Lung microvascular endothelial cell (primary cell): ENCODE measurements at regions not wholly inside any gene's neighbourhood (a gene's known extent, or its start where the extent isn't known, plus 50 kb on each side); places are given as distances from the start of the nearest gene placed in this dataset.

Experiments used
- DNase-seq, 2 donors: peaks; one replicate each; pipeline versions ENCODE4 v3.0.0 to v3.0.0-alpha.2; 2010; ENCODE audit warnings: low read depth in 2 of 2

- DNase-seq: no peak
Observed at GRCh38 chr9:23577611-23578010, 248.4 kb downstream of the ELAVL2 start.

DNA sequence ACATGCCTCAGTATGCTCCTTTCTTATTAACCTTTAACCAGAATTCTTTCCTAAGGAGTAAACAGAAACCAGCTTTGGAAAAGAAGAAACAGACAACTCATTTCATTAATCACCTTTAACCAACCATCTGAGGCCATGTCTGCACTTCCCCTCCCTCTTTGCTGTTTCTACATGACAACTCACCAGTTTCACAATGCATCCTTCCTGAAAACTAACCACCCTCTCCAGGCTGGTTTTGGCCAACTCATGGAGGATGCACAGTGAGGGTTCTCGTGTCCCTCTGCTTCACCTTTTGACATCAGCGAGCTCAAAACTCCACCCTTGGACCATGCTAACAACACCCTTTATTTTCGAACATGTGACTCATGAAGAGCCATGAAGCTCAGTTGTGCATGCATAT is 244.1 kb downstream of the ELAVL2 start:
- DNase-seq: no peak

GRCh38 chr9:23582836-23583235 is 243.2 kb downstream of the ELAVL2 start:
- DNase-seq: no peak

DNA sequence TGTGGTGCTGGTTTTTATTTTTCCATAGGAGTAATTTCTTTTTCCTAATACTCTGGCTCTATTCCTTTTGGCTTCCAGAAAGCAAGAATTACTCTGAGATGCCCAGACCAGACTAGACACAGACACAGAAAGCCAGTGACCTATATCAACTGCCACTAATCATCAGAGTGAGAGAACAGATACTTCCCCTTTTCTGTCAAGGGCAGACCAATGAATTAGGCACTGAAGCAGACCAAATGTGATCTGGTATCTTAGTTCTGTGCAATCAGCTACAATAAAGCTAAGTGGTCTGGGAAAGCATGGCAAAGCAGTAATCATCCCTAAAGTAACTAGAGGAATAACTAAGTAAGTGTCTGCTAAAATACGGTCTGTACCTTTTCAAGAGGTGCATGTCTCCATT is 239.1 kb downstream of the ELAVL2 start:
- DNase-seq: no peak

DNA sequence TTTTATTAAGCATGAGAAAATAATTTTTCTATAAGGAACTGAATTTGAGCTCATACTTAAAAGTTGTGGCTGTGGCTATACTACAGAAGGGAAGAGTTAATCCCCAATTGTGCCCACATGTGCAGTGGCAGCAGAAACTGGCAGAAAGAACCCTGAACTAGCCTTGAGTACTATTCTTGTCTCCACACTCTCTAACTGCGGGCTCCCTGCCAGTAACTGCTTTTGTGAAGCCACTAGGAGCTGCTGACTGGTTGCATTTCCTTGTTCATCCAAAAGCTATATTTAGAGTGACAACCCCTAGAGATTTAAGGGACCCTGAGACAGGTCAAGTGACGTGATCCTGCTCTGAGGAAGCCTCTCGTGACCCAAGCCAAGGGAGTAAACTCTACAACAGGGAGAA is 238.6 kb downstream of the ELAVL2 start:
- DNase-seq: no peak

DNA sequence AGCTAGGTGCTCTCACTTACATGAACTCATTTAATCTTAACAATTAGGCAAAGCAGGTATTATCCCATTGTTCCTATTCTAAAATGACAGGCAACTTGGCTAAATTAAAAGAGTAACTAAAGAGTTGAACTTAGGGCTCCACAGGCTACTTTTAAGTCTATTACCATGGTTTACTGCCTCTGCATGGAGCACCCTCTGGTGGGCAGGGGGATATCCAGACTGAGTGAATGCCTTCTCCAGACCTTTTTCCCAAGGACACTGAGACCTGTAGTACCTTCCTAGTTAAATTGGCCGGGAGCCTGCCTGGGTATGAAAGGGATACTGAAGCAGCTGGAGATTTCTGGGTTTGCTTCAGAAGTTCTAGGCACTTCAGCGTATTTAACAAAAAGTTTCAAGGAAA is 238.1 kb downstream of the ELAVL2 start:
- no peak for DNase-seq

DNA sequence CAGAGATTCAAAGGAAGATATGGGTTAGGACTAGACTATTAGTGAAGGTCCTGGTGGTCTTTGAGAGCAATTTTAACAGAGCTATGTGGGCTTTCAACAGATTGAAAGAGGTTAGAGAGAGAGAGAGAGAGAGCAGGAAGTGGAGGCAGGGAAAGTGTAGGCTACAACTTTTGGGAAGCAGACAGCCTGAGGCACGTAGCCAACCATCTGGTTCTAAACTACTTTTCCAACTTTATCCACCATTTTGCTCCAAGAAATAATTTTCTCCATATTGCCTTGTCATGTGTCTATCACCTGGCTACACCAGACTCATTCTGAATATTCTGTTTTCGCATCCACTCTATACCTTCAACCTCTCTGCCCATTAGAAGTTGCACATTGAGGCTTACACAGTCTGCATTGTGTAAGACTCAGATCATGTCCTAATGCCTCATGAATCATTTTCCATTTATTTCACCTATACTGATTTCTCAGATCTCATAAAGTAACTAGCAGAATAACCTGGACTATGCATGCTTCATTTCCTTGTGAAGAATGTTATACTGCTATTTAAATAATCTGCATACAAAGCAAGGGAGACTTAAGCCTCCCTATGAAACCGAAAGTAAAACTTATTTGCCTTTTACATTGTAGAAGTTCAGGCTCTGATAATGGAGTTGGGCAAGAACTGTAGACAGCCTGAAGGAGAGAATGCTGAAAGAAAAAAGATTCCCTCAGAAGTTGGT is 235.6 kb downstream of the ELAVL2 start:
- no peak for DNase-seq

GRCh38 chr9:23594421-23594820 is 231.6 kb downstream of the ELAVL2 start:
- no peak for DNase-seq

DNA sequence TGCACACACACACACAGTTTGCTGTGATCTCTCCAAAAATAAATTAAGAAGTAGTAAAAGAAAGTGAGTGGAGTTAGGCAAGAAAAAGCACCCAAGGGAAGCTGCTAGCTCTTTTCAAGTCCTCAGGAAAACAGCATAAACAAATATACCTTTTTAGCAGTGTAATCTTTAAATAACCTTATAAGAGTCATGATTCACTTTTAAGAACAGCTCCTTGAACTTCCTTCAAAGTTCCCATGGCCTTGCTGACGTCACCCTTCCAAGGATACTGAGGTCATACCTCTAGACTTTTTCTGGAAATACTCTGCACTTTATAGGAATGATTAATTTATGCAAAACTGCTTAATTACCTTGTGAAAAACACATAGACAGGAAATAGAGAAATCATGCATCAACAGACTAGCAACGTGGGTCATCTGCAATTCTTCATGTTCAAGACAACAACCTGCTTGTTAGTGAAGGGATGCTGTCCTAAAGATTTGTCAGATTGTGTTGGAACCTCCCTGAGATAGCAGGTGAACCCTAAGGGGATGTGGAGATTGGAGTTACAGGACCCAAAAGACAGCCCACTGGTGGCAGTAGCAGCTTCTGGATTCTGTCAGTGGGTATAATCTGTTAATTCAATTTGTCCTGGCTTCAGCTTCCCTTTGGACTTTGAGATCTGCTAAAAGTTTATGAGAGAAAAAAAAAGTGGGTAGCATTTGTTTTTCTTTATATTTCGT is 229.0 kb downstream of the ELAVL2 start:
- DNase-seq: no peak

GRCh38 chr9:23598994-23599393 is 227.0 kb downstream of the ELAVL2 start:
- DNase-seq: no peak

GRCh38 chr9:23603311-23603710 is 222.7 kb downstream of the ELAVL2 start:
- DNase-seq: no peak

DNA sequence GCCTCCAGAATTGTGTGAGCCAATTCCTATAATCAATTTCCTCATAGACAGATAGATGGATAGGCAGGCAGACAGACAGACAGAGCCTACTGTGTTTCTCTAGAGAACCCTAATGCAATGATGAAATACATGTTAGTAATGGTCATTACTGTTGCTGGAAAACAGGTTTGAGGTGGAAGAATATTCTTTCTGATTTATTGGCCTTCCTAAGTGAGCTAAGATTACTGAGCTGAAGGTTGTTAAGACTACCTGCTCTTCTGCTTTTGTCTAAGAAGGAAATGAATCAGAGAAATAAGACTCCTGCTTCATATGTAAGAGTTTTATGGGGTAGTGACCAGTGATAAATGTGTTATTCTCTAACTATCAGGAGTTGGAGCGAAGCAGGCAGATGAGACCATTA is 219.9 kb downstream of the ELAVL2 start:
- DNase-seq: no peak

- DNase-seq: no peak
Observed at GRCh38 chr9:23608456-23608855, 217.6 kb downstream of the ELAVL2 start.

- DNase-seq: no peak
Observed at GRCh38 chr9:23611869-23612268, 214.2 kb downstream of the ELAVL2 start.

DNA sequence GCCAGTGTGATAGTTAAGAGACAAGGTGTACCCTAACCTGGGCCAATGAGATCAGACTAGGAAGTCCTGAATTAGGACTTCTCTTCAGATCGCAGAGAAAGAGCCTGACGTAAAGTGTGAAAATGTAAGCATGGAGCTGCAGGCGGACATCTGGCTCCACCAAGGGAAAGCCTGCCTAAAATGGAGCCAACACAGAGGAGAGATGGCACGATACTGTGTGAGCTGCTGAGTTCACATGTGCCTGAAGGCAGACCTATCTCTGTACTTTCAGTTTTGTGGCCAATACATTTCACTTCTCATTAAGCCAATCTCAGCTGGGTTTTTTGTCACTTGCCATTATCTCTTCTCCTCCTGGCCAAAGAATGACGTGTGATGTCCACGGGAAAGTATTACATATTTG is 210.5 kb downstream of the ELAVL2 start:
- no peak for DNase-seq

DNA sequence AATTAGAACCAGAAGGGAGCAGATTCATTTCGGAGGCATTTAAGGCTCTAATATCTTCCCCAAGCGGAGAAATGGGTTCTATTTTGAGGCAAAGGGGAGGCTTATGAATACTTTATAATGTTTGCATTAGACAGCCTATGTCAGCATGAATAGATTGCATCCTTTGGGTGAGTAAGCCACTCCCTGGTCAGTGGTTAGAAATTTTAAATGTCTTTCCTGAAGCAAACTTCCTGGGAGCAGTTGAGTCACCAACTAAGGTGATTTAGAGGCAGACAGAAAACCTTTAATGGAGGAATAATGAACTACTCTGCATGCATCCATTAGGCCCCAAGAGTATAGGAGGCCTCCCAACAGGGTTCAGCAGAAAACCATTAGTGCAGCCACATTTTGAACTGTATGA is 204.9 kb downstream of the ELAVL2 start:
- no peak for DNase-seq

DNA sequence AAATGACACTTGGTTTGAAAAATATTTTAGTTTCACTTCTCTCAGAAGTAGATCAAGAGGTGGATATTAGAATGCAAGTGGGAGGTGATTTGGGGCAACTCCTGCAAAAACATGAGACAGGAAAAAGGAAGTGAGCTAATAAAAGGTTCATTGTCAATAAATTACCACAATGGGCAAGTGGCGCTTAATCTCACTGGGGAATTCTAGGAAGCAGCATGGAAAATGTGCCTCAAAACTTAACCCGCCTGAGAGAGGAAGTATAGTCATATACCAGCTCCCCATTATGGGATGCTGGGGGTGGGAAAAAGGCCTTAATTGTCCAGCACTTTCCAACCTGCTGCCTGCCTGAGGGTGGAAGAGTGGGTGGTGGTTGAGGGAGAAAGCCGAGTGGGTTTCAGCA is 204.1 kb downstream of the ELAVL2 start:
- DNase-seq: peak in 1 of 2 donors; percentile 48

DNA sequence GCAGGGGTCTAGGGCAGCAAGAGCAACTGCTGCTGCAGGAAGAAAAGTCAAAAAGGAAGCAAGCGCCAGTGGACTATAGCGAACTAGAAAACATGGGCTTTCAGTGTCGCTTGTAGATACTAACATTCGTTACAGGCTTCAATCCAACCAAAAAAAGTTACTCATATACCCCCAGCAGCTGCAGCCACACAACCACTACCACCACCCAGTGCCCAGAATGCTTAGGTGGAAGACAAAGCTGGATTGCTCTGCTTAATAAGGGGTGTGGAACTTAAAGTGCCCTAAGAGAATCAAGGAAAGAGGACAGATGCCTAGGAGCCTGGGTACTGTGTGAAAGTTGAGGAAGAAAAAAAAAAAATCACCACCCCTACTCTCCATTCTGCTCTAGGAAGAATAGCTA is 203.6 kb downstream of the ELAVL2 start:
- DNase-seq: no peak

GRCh38 chr9:23630488-23630887 is 195.6 kb downstream of the ELAVL2 start:
- no peak for DNase-seq

DNA sequence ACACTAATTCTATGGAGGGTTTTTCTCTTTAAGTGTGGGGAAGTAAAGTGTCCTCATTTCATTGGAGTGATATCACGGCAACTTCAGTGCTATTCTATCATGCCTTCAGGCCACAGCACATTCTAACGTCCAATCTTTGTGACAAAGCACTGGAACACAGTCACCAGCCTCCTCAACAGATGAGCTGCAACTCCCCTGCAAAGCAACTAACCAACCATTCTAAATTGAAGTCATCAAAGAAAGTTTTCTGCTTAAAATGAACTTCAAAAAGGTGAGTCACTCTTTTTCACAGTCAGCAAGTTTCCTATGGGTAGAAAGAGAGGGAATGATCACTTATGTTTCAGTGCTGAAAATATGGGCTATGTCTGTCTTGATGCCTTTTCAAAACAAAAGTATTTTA is 190.8 kb downstream of the ELAVL2 start:
- no peak for DNase-seq

- no peak for DNase-seq
Observed at GRCh38 chr9:23636199-23636598, 189.8 kb downstream of the ELAVL2 start.

GRCh38 chr9:23638011-23638410 is 188.0 kb downstream of the ELAVL2 start:
- DNase-seq: no peak

- no peak for DNase-seq
Observed at GRCh38 chr9:23638837-23639426, 187.1 kb downstream of the ELAVL2 start.
